Keratinocyte (primary cell): ENCODE measurements at regions not wholly inside any gene's neighbourhood (a gene's known extent, or its start where the extent isn't known, plus 50 kb on each side); places are given as distances from the start of the nearest gene placed in this dataset.

Source experiments
- DNase-seq: peaks from one replicate; pipeline ENCODE4 v3.0.0-alpha.2; 2011; ENCODE audit warnings: low read depth, missing footprints, low spot score
- FAIRE-seq: peaks from 2 replicates; lab custom pipeline; 2011; peaks lifted over from hg19 to GRCh38; lab: Jason Lieb, UNC
- H2AFZ ChIP-seq: 2 replicates; pipeline ENCODE4 v1.6.0; 2012; ENCODE audit warnings: low read length, control low read depth, inconsistent platforms; ENCODE audit not compliant: control insufficient read depth
- H3K27ac ChIP-seq: 2 replicates; pipeline ENCODE4 v1.5.1; 2011; ENCODE audit warnings: low read length; ENCODE audit not compliant: control insufficient read depth, insufficient read depth
- H3K27me3 ChIP-seq: 3 replicates; pipeline ENCODE4 v1.6.0; 2011; ENCODE audit warnings: low read length; ENCODE audit not compliant: control insufficient read depth, insufficient read depth; ENCODE audit errors: extremely low read depth
- H3K36me3 ChIP-seq, 2 experiments: 2 replicates in 1 of 2; 3 replicates in 1 of 2; pipeline ENCODE4 v1.5.1; 2011; ENCODE audit warnings: low read length in 2 of 2, mild to moderate bottlenecking in 1 of 2; ENCODE audit not compliant: control insufficient read depth in 2 of 2, insufficient read depth in 2 of 2; ENCODE audit errors: extremely low read depth in 1 of 2
- H3K4me1 ChIP-seq: 3 replicates; pipeline ENCODE4 v1.5.1; 2011; ENCODE audit warnings: low read length; ENCODE audit not compliant: control insufficient read depth, insufficient read depth; ENCODE audit errors: extremely low read depth
- H3K4me2 ChIP-seq: 3 replicates; pipeline ENCODE4 v1.6.0; 2011; ENCODE audit warnings: low read depth, low read length; ENCODE audit not compliant: control insufficient read depth, insufficient read depth; ENCODE audit errors: extremely low read depth
- H3K4me3 ChIP-seq, 3 experiments: fragments of 200-600 bp in 1 of 3; sonication (generic) in 1 of 3; 2 replicates in 2 of 3; 3 replicates in 1 of 3; pipeline ENCODE4 v1.5.1; 2011 to 2016; ENCODE audit warnings: low read length in 3 of 3, mild to moderate bottlenecking in 3 of 3, control low read depth in 2 of 3, inconsistent platforms in 1 of 3, low read depth in 1 of 3, mixed read lengths in 1 of 3, mixed run types in 1 of 3, moderate library complexity in 1 of 3; ENCODE audit not compliant: control insufficient read depth in 2 of 3, insufficient read depth in 2 of 3; ENCODE audit errors: extremely low read depth in 1 of 3
- H3K79me2 ChIP-seq: 2 replicates; pipeline ENCODE4 v1.6.0; 2012; ENCODE audit warnings: low read length; ENCODE audit not compliant: control insufficient read depth, insufficient read depth
- H3K9ac ChIP-seq: 3 replicates; pipeline ENCODE4 v1.6.0; 2011; ENCODE audit warnings: low read length; ENCODE audit not compliant: control insufficient read depth, insufficient read depth; ENCODE audit errors: extremely low read depth
- H3K9me1 ChIP-seq: 3 replicates; pipeline ENCODE4 v1.6.0; 2011; ENCODE audit warnings: low read length; ENCODE audit not compliant: control insufficient read depth, insufficient read depth; ENCODE audit errors: extremely low read depth
- H3K9me3 ChIP-seq: 2 replicates; pipeline ENCODE4 v1.5.1; 2012; ENCODE audit warnings: low read depth, low read length; ENCODE audit not compliant: control insufficient read depth
- H4K20me1 ChIP-seq: 3 replicates; pipeline ENCODE4 v1.6.0; 2011; ENCODE audit warnings: low read length; ENCODE audit not compliant: control insufficient read depth, insufficient read depth; ENCODE audit errors: extremely low read depth
- EZH2 ChIP-seq: IDR thresholded peaks from one replicate; pipeline ENCODE4 v1.6.1; 2012; ENCODE audit warnings: inconsistent platforms, mild to moderate bottlenecking, low read length, moderate library complexity
- dilution Hi-C: fragments of 300-500 bp; cut with MboI; formaldehyde crosslinking; loops from one replicate; pipeline ENCODE4 v1.7.0; 2020; ENCODE audit warnings: low sequenced_read_pairs; ENCODE audit not compliant: extremely low pct_ligation_motif_present
- small RNA-seq, 3 experiments: library from RNA; depleted of rRNA; stranded (forward); fragments of <200 nt; gene quantifications; one replicate each; pipeline ENCODE3, GENCODE V24; 2012; ENCODE audit warnings: low read depth in 3 of 3, low replicate concordance in 1 of 3; ENCODE audit not compliant: insufficient read length in 3 of 3
- TF ChIP-seq, protein P1 (sequence below), 3 experiments: IDR thresholded peaks in 1 of 3; conservative IDR thresholded peaks in 1 of 3; optimal IDR thresholded peaks in 1 of 3; 2 replicates in 2 of 3; 3 replicates in 1 of 3; pipeline versions ENCODE3 to v1.5.1; 2011; ENCODE audit warnings: low read length in 3 of 3, mild to moderate bottlenecking in 3 of 3, moderate library complexity in 2 of 3, control low read depth in 1 of 3, inconsistent platforms in 1 of 3; ENCODE audit not compliant: insufficient read depth in 2 of 3; ENCODE audit errors: extremely low read depth in 1 of 3

DNA sequence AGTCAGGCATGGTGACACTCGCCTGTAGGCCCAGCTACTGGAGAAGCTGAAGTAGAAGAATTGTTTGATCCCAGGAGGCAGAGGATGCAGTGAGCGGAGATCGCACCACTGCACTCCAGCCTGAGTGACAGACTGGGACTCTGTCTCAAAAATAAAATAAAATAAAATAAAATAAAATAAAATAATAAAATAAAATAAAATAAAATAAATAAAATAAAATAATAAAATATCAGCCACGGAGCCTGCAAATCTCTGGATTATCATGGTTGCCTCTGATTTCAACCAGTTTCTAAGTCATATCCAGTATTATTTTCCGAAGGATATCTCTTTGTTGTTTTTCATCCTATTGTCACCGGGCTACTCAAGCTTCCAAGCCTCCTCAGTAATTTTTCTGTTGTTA, 51.7 kb upstream of the FZD8 start:
- DNase-seq (no peak), FAIRE-seq (no peak)
- no peak overlapping the region for H3K27ac ChIP-seq
- H3K9me3 ChIP-seq, result no peaks in the 10 kb centered on the region
- no peak overlapping the region for H2AFZ ChIP-seq
- H3K79me2 ChIP-seq, result no peaks in the 10 kb centered on the region
- H3K4me1 ChIP-seq, result no peaks in the 10 kb centered on the region
- no peaks in the 10 kb centered on the region for H4K20me1 ChIP-seq
- H3K4me3 ChIP-seq, result no peak overlapping the region
- no peaks in the 10 kb centered on the region for H3K27me3 ChIP-seq
- H3K9me1 ChIP-seq, result no peaks in the 10 kb centered on the region
- H3K36me3 ChIP-seq, result no peaks in the 10 kb centered on the region
- TF ChIP-seq EZH2, result no peak
- TF ChIP-seq, protein P1, sequence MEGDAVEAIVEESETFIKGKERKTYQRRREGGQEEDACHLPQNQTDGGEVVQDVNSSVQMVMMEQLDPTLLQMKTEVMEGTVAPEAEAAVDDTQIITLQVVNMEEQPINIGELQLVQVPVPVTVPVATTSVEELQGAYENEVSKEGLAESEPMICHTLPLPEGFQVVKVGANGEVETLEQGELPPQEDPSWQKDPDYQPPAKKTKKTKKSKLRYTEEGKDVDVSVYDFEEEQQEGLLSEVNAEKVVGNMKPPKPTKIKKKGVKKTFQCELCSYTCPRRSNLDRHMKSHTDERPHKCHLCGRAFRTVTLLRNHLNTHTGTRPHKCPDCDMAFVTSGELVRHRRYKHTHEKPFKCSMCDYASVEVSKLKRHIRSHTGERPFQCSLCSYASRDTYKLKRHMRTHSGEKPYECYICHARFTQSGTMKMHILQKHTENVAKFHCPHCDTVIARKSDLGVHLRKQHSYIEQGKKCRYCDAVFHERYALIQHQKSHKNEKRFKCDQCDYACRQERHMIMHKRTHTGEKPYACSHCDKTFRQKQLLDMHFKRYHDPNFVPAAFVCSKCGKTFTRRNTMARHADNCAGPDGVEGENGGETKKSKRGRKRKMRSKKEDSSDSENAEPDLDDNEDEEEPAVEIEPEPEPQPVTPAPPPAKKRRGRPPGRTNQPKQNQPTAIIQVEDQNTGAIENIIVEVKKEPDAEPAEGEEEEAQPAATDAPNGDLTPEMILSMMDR (optimal IDR thresholded peaks at IDR 0.05 in 1 of 3, IDR thresholded peaks at IDR 0.05 in 1 of 3, conservative IDR thresholded peaks at IDR 0.05 in 1 of 3; ENCODE audit: extremely low read depth in 1 of 3, insufficient read depth in 2 of 3, low read length in 3 of 3), result no peak
- no peak overlapping the region for H3K4me2 ChIP-seq
- dilution Hi-C loops, result no loop called here
- H3K9ac ChIP-seq, result no peak overlapping the region

Small RNA genes lying in the stretch of these regions (small RNA-seq; reads per million reads assigned to genes)
- gene RF00019 (0 reads per million in 3 experiments), gene RF00561 (0 reads per million in 3 experiments)
